A673 (cell line): ENCODE measurements at regions not wholly inside any gene's neighbourhood (a gene's known extent, or its start where the extent isn't known, plus 50 kb on each side); places are given as distances from the start of the nearest gene placed in this dataset.

Source experiments
- BruUV-seq: library from RNA; stranded (reverse); fragments of 400-500 nt; replicated peaks from 2 replicates; lab custom pipeline; 2021; lab: Mats Ljungman, UMichigan
- CTCF ChIA-PET: fragments of 300-600 bp; sonication (Branson Sonifier 250); formaldehyde crosslinking; loops from one replicate; lab custom pipeline; 2022; ENCODE audit warnings: antibody characterized with exemption; lab: Charles Lee
- POLR2A ChIA-PET: fragments of 300-600 bp; sonication (Branson Sonifier 250); formaldehyde crosslinking; loops from one replicate; lab custom pipeline; 2022; ENCODE audit warnings: antibody characterized with exemption; ENCODE audit not compliant: low non-redundant PET; lab: Charles Lee
- DNase-seq: peaks from one replicate; pipeline ENCODE4 v3.0.0-alpha.2; 2015; ENCODE audit warnings: low spot score
- H3K27ac ChIP-seq: fragments of 200-600 bp; sonication (generic); 2 replicates; pipeline ENCODE4 v1.5.1; 2016; ENCODE audit warnings: mixed run types, low read depth, mild to moderate bottlenecking, mixed read lengths, antibody characterized with exemption, low read length; ENCODE audit not compliant: poor library complexity, severe bottlenecking
- H3K27me3 ChIP-seq: fragments of 200-600 bp; sonication (generic); replicated peaks from 2 replicates; pipeline ENCODE4 v1.6.1; 2017; ENCODE audit warnings: mixed run types, low read depth, mild to moderate bottlenecking, mixed read lengths, antibody characterized with exemption, low read length; ENCODE audit not compliant: insufficient read depth, poor library complexity
- H3K36me3 ChIP-seq: fragments of 200-600 bp; sonication (generic); 2 replicates; pipeline ENCODE4 v1.6.1; 2016; ENCODE audit warnings: mixed run types, mild to moderate bottlenecking, mixed read lengths, antibody characterized with exemption, low read length; ENCODE audit not compliant: insufficient read depth, poor library complexity, severe bottlenecking
- H3K4me1 ChIP-seq: fragments of 200-600 bp; sonication (generic); 2 replicates; pipeline ENCODE4 v1.6.1; 2017; ENCODE audit warnings: mixed run types, mild to moderate bottlenecking, mixed read lengths, antibody characterized with exemption, low read length; ENCODE audit not compliant: insufficient read depth, poor library complexity, severe bottlenecking
- H3K4me3 ChIP-seq: fragments of 200-600 bp; sonication (generic); 2 replicates; pipeline ENCODE4 v1.5.1; 2016; ENCODE audit warnings: low read depth, mixed run types, mild to moderate bottlenecking, mixed read lengths, low read length; ENCODE audit not compliant: poor library complexity, severe bottlenecking
- H3K9me3 ChIP-seq: fragments of 200-600 bp; sonication (generic); 2 replicates; pipeline ENCODE4 v1.6.1; 2016; ENCODE audit warnings: mixed run types, low read depth, mild to moderate bottlenecking, mixed read lengths, antibody characterized with exemption, low read length; ENCODE audit not compliant: poor library complexity, severe bottlenecking
- EZH2 ChIP-seq: fragments of 200-600 bp; sonication (generic); IDR thresholded peaks from 2 replicates; pipeline ENCODE4 v1.6.1; 2017; ENCODE audit warnings: borderline replicate concordance, low read depth, mild to moderate bottlenecking, mixed read lengths, antibody characterized with exemption, low read length; ENCODE audit not compliant: poor library complexity, severe bottlenecking
- intact Hi-C: fragments of 100-400 bp; cut with micrococcal nuclease; formaldehyde crosslinking; loops from one replicate; pipeline ENCODE4 v1.10.0; 2022; ENCODE audit not compliant: unreplicated experiment
- TF ChIP-seq, protein P1 (sequence below): fragments of 300-800, 200-600 bp; sonication (generic); conservative IDR thresholded peaks from 2 replicates; pipeline ENCODE4 v1.5.1; 2017; ENCODE audit warnings: low read depth, mild to moderate bottlenecking, antibody characterized with exemption, low read length, moderate library complexity, mixed read lengths

- Histone ChIP-seq H3K27ac (no peak overlapping the region), H3K27me3 (peaks cover 55% of the 10 kb centered on the region), H3K4me3 (no peak overlapping the region), H3K4me1 (peaks cover 9% of the 10 kb centered on the region), H3K9me3 (no peaks in the 10 kb centered on the region), H3K36me3 (no peaks in the 10 kb centered on the region)
- POLR2A ChIA-PET: no interaction called here
- intact Hi-C loops: loop anchor here (10.0 kb wide), 1 partner anchor 163 kb away; no protein-coding TSS in a partner anchor
- CTCF ChIA-PET: no interaction called here
- TF ChIP-seq, protein P1, sequence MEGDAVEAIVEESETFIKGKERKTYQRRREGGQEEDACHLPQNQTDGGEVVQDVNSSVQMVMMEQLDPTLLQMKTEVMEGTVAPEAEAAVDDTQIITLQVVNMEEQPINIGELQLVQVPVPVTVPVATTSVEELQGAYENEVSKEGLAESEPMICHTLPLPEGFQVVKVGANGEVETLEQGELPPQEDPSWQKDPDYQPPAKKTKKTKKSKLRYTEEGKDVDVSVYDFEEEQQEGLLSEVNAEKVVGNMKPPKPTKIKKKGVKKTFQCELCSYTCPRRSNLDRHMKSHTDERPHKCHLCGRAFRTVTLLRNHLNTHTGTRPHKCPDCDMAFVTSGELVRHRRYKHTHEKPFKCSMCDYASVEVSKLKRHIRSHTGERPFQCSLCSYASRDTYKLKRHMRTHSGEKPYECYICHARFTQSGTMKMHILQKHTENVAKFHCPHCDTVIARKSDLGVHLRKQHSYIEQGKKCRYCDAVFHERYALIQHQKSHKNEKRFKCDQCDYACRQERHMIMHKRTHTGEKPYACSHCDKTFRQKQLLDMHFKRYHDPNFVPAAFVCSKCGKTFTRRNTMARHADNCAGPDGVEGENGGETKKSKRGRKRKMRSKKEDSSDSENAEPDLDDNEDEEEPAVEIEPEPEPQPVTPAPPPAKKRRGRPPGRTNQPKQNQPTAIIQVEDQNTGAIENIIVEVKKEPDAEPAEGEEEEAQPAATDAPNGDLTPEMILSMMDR: no peak
- no peak for TF ChIP-seq EZH2
- no peak for DNase-seq
- BruUV-seq: no TSS peak
Measured at GRCh38 chr21:35581640-35582039, 478.7 kb downstream of the SETD4 start.

- Histone ChIP-seq H3K27ac (no peak overlapping the region), H3K9me3 (no peaks in the 10 kb centered on the region), H3K4me1 (no peaks in the 10 kb centered on the region), H3K36me3 (no peaks in the 10 kb centered on the region), H3K4me3 (no peak overlapping the region), H3K27me3 (peaks cover 39% of the 10 kb centered on the region)
- no TSS peak for BruUV-seq
- TF ChIP-seq EZH2: no peak
- TF ChIP-seq, protein P1: no peak
- intact Hi-C loops: loop anchor here (10.0 kb wide), 1 partner anchor 165 kb away; no protein-coding TSS in a partner anchor
- CTCF ChIA-PET: no interaction called here
- no peak for DNase-seq
- POLR2A ChIA-PET: no interaction called here
Measured at GRCh38 chr21:35579520-35580293, 480.6 kb downstream of the SETD4 start.

- Histone ChIP-seq H3K9me3 (no peaks in the 10 kb centered on the region), H3K27me3 (peaks cover 32% of the 10 kb centered on the region), H3K36me3 (no peaks in the 10 kb centered on the region), H3K27ac (no peak overlapping the region), H3K4me1 (no peaks in the 10 kb centered on the region), H3K4me3 (no peak overlapping the region)
- TF ChIP-seq, protein P1: no peak
- TF ChIP-seq EZH2: no peak
- BruUV-seq: no TSS peak
- ChIA-PET CTCF (no interaction called here), POLR2A (no interaction called here)
- DNase-seq: no peak
- intact Hi-C loops: no loop called here
Measured at GRCh38 chr21:35578831-35579471, 481.4 kb downstream of the SETD4 start.
